Activated CD8-positive, alpha-beta T cell treated with anti-CD3 and anti-CD28 coated beads, Interleukin-2, amount 10 ng/mL, durations not matched to agents 7 days and 5 days (primary cell): ENCODE measurements at regions not wholly inside any gene's neighbourhood (a gene's known extent, or its start where the extent isn't known, plus 50 kb on each side); places are given as distances from the start of the nearest gene placed in this dataset.
A peak's percentile ranks its signal among the peaks of the same experiment; 100 is the strongest.
"Not testable (repeated sequence)": the region's sequence is repeated elsewhere in the genome, so short reads cannot be mapped to it uniquely, and the experiment has no call there.

ENCODE experiments used
- ATAC-seq: fragments of 150-1000 bp; cut with Tn5 transposase; one replicate; pipeline ENCODE4 v1.10.0; 2021; ENCODE audit warnings: moderate library complexity
- CTCF ChIA-PET: fragments of 350-600 bp; sonication (Branson Sonifier 250); formaldehyde crosslinking; loops from one replicate; lab custom pipeline; 2021; ENCODE audit warnings: antibody characterized with exemption; lab: Charles Lee
- POLR2A ChIA-PET: fragments of 350-600 bp; sonication (Branson Sonifier 250); formaldehyde crosslinking; loops from one replicate; lab custom pipeline; 2021; ENCODE audit warnings: antibody characterized with exemption; lab: Charles Lee
- DNase-seq: peaks from one replicate; pipeline ENCODE4 v3.0.0-alpha.2; 2020
- H3K27ac Mint-ChIP-seq: one replicate; pipeline ENCODE4 v1.8.0; 2021; ENCODE audit warnings: mild to moderate bottlenecking, mixed read lengths
- H3K27me3 Mint-ChIP-seq: one replicate; pipeline ENCODE4 v1.8.0; 2021; ENCODE audit warnings: low read depth, mixed read lengths
- H3K36me3 Mint-ChIP-seq: one replicate; pipeline ENCODE4 v1.8.0; 2021; ENCODE audit warnings: low read depth, mixed read lengths
- H3K4me1 Mint-ChIP-seq: one replicate; pipeline ENCODE4 v1.8.0; 2021; ENCODE audit warnings: low read depth, mixed read lengths
- H3K4me3 Mint-ChIP-seq: one replicate; pipeline ENCODE4 v1.8.0; 2021; ENCODE audit warnings: mild to moderate bottlenecking, mixed read lengths
- H3K9me3 Mint-ChIP-seq: one replicate; pipeline ENCODE4 v1.8.0; 2022; ENCODE audit warnings: mixed read lengths; ENCODE audit not compliant: insufficient read depth

DNA sequence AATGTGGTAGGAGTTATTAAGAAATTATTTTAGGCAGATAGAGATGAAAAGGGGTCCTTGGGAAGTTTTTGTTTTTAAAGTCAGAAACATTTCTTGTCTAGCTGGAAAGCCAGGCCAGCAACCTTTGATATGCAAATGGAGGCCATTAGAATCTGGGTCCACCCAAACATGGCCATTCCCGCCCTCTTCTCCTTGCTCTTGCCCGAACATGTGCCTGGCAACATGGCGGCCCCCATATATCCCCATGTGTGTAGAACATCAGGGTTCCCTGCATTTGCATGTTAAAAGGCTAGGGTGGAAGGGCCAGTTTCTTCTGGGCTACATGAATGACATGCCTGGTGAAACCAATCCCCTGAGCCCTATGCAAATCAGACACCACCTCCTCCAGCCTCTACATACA, 80.7 kb upstream of the PLAC8 start:
- ATAC-seq (no peak), DNase-seq (no peak)
- no peak overlapping the region for H3K27ac Mint-ChIP-seq
- no peak overlapping the region for H3K4me3 Mint-ChIP-seq
- peaks cover 3% of the 10 kb centered on the region for H3K36me3 Mint-ChIP-seq
- CTCF ChIA-PET = no interaction called here
- peaks cover 10% of the 10 kb centered on the region for H3K4me1 Mint-ChIP-seq
- H3K27me3 Mint-ChIP-seq = peaks cover 1% of the 10 kb centered on the region
- H3K9me3 Mint-ChIP-seq = peaks cover 7% of the 10 kb centered on the region
- POLR2A ChIA-PET = no interaction called here

DNA sequence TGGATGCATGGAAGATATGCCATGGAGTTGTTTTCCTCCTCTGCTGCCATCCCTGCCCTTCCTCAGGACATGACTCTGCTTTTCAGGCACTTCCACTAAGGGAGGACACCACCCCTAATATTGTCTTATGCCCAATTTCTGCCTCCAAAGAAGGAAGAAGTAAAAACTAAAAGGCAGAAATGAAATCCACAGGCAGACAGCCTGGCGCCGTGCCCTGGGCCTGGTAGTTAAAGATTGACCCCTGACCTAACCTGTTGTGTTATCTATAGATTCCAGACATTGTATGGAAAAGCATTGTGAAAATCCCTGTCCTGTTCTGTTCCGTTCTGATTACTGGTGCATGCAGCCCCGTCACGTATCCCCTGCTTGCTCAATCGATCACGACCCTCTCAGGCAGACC, 80.1 kb upstream of the PLAC8 start:
- DNase-seq, H3K36me3 Mint-ChIP-seq, H3K4me3 Mint-ChIP-seq, CTCF ChIA-PET, ATAC-seq, POLR2A ChIA-PET, H3K27ac Mint-ChIP-seq, H3K27me3 Mint-ChIP-seq: not testable (repeated sequence)
- peaks cover 14% of the 10 kb centered on the region for H3K4me1 Mint-ChIP-seq
- peaks cover 10% of the 10 kb centered on the region for H3K9me3 Mint-ChIP-seq

DNA sequence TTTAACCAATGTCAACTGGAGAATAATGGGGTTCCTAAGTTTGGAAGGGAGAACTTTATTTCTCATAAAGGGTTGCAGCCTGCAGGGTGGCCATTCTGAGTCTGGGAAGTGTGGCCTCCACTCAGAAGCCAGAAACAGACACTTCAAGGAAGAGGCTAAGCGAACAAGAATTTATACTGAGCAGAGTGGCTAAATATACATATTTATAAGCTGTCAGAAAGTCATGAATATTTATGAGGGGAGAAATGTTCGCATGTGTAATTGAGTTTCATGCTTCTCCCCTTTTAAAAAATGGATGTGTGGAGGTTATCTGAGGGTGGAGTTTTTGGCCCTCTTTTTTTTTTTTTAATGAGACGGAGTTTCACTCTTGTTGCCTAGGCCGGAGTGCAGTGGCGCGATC, 78.1 kb upstream of the PLAC8 start:
- peaks cover 10% of the 10 kb centered on the region for H3K9me3 Mint-ChIP-seq
- ChIA-PET POLR2A (no interaction called here), CTCF (no interaction called here)
- peaks cover 2% of the 10 kb centered on the region for H3K27me3 Mint-ChIP-seq
- peaks cover 7% of the 10 kb centered on the region for H3K36me3 Mint-ChIP-seq
- DNase-seq (no peak), ATAC-seq (no peak)
- peaks cover 19% of the 10 kb centered on the region for H3K4me1 Mint-ChIP-seq
- no peak overlapping the region for H3K4me3 Mint-ChIP-seq
- H3K27ac Mint-ChIP-seq = no peak overlapping the region

DNA sequence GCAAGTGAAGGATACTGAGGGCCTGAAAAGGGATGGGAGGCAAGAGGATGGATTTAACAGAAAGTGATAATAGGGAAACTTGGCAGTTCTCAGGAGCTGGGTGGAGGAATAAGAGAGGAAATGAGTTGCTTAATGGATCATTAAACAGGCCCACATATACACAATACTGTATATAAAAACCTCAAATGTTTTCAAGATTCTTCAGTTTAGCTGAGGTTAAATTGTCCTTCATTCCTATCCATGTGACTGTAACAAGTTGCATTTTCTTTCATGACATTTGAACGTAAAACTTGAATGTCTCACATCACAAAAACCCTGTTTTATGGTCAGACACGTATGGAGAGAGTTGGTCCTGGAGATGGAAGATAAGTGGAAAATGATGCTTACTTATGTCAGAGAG, 76.5 kb upstream of the PLAC8 start:
- ChIA-PET CTCF (no interaction called here), POLR2A (no interaction called here)
- Mint-ChIP-seq H3K27ac (no peak overlapping the region), H3K27me3 (peaks cover 2% of the 10 kb centered on the region), H3K4me3 (no peak overlapping the region), H3K9me3 (peaks cover 10% of the 10 kb centered on the region), H3K4me1 (peaks cover 9% of the 10 kb centered on the region), H3K36me3 (peaks cover 7% of the 10 kb centered on the region)
- DNase-seq = no peak
- no peak for ATAC-seq

DNA sequence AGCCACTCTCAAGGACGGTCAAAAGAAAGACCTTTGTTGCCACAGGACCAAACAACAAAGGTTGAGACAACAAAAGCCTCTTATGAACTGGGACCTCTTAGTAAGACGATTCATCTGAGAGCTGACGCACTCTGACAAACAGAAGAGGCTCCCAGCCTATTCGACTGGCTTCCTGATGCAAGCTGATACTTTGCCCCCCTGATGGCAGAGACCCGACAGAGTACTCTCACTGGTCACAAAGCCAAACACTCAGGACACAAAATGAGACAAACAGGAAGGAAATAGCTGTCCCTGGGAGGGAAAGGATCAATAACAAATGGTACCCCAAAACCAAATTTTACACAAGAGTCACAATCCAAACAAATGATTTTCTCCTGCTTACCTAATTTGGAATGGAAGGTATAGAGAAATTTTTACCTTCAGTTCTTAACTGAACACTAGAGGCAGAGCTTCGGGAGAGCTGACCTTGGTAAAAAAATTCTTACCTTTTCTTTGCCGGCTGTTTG, 75.2 kb upstream of the PLAC8 start:
- H3K27me3 Mint-ChIP-seq = peaks cover 2% of the 10 kb centered on the region
- H3K27ac Mint-ChIP-seq = peak overlapping the region; percentile 26
- ATAC-seq (no peak), DNase-seq (no peak)
- ChIA-PET POLR2A (interaction anchor here (1.3 kb wide), 1 partner anchor 8 kb away, joined by 3 read pairs; no protein-coding TSS in a partner anchor), CTCF (interaction anchor here (1.1 to 1.5 kb wide), 2 partner anchors 44 to 77 kb away, joined by 3 to 5 read pairs; no protein-coding TSS in a partner anchor)
- H3K36me3 Mint-ChIP-seq = peaks cover 4% of the 10 kb centered on the region
- H3K4me1 Mint-ChIP-seq = peaks cover 9% of the 10 kb centered on the region
- peaks cover 10% of the 10 kb centered on the region for H3K9me3 Mint-ChIP-seq
- H3K4me3 Mint-ChIP-seq = no peak overlapping the region

DNA sequence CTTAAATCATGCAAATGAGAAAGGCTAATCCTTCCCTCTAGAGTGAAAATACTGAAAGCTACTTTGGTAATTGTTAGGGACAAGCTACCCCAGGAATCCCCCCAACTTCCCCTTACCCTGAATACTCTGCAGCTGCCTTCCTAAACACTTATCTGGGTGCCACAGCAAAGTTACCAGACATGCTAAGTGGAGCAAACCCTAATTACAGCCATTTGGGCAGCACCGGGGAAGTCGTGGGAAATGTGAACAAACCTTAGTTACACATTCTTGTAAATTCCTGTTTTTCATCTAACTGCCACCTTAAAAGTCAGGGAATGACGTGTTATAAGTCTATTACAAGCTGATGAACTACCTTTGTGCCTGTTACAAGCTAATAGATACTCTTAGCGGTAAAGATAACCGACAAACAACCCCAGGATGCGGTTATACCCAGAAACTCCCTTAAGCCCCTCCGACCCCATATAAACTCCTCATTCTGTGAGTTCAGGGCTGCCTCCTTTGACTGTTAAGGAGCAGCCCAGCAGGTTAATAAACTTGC, 66.0 kb upstream of the PLAC8 start:
- Mint-ChIP-seq H3K4me3 (no peak overlapping the region), H3K36me3 (no peaks in the 10 kb centered on the region), H3K9me3 (no peaks in the 10 kb centered on the region), H3K4me1 (peaks cover 4% of the 10 kb centered on the region), H3K27ac (no peak overlapping the region), H3K27me3 (no peaks in the 10 kb centered on the region)
- ChIA-PET POLR2A (no interaction called here), CTCF (no interaction called here)
- no peak for DNase-seq
- no peak for ATAC-seq

DNA sequence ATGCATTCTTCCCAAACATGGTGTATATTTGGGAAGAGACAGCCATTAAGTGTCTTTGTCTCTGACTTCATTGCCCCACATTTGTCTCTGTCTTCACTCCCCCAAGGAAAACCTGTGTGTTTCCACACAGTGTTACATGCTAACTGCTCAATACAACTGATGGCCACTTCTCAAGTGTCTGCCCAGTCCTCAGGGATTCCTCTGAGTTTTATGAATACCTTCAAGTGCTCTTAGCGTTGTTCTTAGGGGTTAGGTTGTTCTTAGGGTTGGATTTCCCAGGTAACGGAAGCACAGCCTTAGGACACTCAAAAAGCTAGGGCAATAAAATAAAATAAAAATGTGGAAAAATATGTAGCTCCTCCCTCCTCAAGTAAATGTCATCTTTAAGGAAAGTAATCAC, 64.7 kb upstream of the PLAC8 start:
- ChIA-PET POLR2A (no interaction called here), CTCF (no interaction called here)
- Mint-ChIP-seq H3K36me3 (no peaks in the 10 kb centered on the region), H3K27ac (no peak overlapping the region), H3K27me3 (no peaks in the 10 kb centered on the region), H3K9me3 (no peaks in the 10 kb centered on the region), H3K4me3 (no peak overlapping the region), H3K4me1 (peaks cover 4% of the 10 kb centered on the region)
- no peak for DNase-seq
- ATAC-seq = no peak

DNA sequence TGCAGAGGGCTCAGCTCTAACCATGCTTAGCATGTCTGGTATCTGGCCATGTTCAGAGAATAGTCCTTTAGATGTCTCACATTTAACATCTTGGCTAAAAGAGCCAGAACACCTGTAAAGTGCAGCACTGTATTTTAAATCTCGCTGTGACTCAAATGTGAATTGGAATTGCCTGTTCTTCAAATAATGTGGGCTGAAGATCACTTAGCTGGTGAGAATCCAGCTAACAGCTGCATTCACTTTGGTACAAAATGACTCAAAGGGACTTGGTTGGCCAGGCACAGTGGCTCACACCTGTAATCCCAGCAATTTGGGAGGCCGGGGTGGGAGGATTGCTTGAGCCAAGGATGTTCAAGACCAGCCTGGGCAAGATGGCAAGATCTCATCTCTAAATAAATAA, 63.5 kb upstream of the PLAC8 start:
- no peaks in the 10 kb centered on the region for H3K9me3 Mint-ChIP-seq
- H3K27me3 Mint-ChIP-seq = no peaks in the 10 kb centered on the region
- ATAC-seq (no peak), DNase-seq (no peak)
- no peak overlapping the region for H3K27ac Mint-ChIP-seq
- POLR2A ChIA-PET = interaction anchor here (0.6 kb wide), 1 partner anchor 64 kb away, joined by 3 read pairs; no protein-coding TSS in a partner anchor
- H3K4me3 Mint-ChIP-seq = no peak overlapping the region
- CTCF ChIA-PET = interaction anchor here (1.3 kb wide), 1 partner anchor 82 kb away, joined by 4 read pairs; no protein-coding TSS in a partner anchor
- no peaks in the 10 kb centered on the region for H3K36me3 Mint-ChIP-seq
- H3K4me1 Mint-ChIP-seq = peaks cover 4% of the 10 kb centered on the region

DNA sequence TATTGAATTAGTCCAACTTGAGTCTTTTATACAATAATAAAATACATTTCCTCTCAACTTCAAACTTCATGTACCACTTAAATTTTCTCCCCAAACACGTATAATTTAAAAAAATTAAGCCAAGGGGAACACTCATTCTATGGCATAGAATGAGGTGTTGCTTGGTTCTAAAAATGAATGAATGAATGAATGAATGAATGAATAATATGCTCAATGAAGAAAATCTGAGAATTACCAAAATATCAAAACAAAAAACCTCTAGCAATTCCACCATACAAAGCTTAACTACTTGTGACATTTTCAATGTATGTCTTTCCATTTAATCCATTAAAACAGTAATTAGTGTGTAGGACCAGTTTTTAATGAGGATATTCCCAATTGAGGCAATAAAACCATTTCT, 62.7 kb upstream of the PLAC8 start:
- DNase-seq (no peak), ATAC-seq (no peak)
- no peaks in the 10 kb centered on the region for H3K27me3 Mint-ChIP-seq
- no peak overlapping the region for H3K27ac Mint-ChIP-seq
- no peaks in the 10 kb centered on the region for H3K9me3 Mint-ChIP-seq
- H3K4me3 Mint-ChIP-seq = no peak overlapping the region
- H3K36me3 Mint-ChIP-seq = peaks cover 2% of the 10 kb centered on the region
- ChIA-PET CTCF (interaction anchor here (1.3 kb wide), 1 partner anchor 83 kb away, joined by 4 read pairs; no protein-coding TSS in a partner anchor), POLR2A (no interaction called here)
- peaks cover 4% of the 10 kb centered on the region for H3K4me1 Mint-ChIP-seq

DNA sequence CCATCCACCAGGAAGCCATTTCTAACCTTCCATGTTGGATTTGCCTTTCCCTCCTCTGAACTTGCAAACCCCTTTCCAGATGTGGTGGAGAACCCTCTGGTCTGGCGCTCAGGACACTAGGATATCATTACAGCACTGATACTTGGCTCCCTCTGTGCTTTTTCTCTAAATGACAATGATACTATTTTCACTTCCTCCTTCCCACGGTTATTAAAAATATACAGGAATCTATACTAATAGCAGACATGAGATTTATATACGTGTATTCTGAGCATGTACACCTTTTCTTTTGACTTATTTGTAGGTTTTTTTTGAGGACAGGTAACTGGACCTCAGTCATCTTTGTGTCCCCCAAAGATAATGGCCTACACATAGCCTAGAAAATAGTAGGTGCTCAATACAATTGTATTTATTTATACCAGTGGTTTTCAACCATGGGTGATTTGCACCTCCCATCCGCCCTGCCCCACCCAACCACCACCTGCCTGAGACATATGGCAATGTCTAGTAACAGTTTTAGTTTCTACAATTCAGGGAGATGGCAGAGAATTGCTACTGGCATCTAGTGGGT, 60.4 kb upstream of the PLAC8 start:
- Mint-ChIP-seq H3K27me3 (no peaks in the 10 kb centered on the region), H3K36me3 (peaks cover 11% of the 10 kb centered on the region), H3K4me3 (no peak overlapping the region), H3K9me3 (peaks cover 9% of the 10 kb centered on the region), H3K4me1 (peaks cover 12% of the 10 kb centered on the region), H3K27ac (no peak overlapping the region)
- CTCF ChIA-PET = no interaction called here
- DNase-seq = no peak
- POLR2A ChIA-PET = no interaction called here
- ATAC-seq = no peak

DNA sequence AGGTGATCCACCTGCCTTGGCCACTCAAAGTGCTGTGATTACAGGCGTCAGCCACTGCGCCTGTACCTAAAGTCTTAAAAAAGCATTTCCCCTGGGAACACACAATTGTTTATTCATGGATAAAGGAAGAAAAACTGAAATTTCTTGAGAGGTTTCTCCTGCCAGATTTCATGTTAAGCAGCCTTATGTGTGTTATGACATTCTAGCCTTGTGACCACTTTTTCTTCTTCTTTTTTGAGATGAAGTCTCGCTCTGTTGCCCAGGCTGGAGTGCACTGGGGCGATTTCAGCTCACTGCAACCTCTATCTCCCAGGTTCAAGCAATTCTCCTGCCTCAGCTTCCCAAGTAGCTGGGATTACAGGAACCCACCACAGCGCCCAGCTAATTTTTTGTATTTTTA, 57.8 kb upstream of the PLAC8 start:
- DNase-seq (no peak), ATAC-seq (no peak)
- Mint-ChIP-seq H3K9me3 (peaks cover 9% of the 10 kb centered on the region), H3K27me3 (no peaks in the 10 kb centered on the region), H3K4me1 (peaks cover 14% of the 10 kb centered on the region), H3K36me3 (peaks cover 16% of the 10 kb centered on the region), H3K27ac (no peak overlapping the region), H3K4me3 (no peak overlapping the region)
- POLR2A ChIA-PET = no interaction called here
- CTCF ChIA-PET = no interaction called here

DNA sequence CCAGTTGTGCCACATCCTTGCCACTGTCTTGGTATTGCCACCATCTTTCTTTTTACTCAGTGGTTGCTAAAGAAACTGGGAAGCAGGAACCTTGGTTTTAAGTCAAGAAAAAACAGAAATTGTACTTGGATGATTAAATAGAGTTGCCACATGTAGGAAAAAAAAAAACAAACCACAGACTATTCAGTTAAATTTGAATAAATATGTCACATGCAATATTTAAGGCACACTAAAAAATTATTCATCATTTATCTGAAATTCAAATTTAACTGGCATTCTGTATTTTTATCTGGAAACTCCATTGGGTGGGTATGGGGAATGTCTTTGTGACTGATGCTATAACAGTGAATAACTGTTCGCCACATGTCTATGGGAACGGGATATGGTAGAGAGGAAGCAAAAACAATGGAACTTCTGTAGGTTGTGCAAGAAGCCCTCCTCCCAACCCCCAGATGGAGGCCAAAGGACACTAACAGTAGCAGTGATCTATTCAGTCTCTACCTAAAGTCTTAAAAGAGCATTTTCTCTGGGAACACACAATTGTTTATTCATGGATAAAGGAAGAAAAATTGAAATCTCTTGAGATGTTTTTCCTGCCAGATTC, 57.0 kb upstream of the PLAC8 start:
- DNase-seq (no peak), ATAC-seq (no peak)
- Mint-ChIP-seq H3K27me3 (no peaks in the 10 kb centered on the region), H3K4me3 (no peak overlapping the region), H3K4me1 (peaks cover 21% of the 10 kb centered on the region), H3K9me3 (peaks cover 9% of the 10 kb centered on the region), H3K36me3 (peaks cover 16% of the 10 kb centered on the region), H3K27ac (peak overlapping the region; percentile 84)
- ChIA-PET POLR2A (no interaction called here), CTCF (no interaction called here)
